K562 (cell line): ENCODE measurements at regions not wholly inside any gene's neighbourhood (a gene's known extent, or its start where the extent isn't known, plus 50 kb on each side); places are given as distances from the start of the nearest gene placed in this dataset.

Experiments used
- ATAC-seq: fragments of 200-7000 bp; cut with Tn5 transposase; 3 replicates; pipeline ENCODE4 v1.9.1; 2020; ENCODE audit warnings: moderate library complexity
- BruUV-seq: library from RNA; stranded (reverse); fragments of 400-500 nt; replicated peaks from 2 replicates; lab custom pipeline; 2021; lab: Mats Ljungman, UMichigan
- CTCF ChIA-PET: fragments of 300-600 bp; formaldehyde crosslinking; extraction: SDS; loops from one replicate; lab custom pipeline; 2021; ENCODE audit warnings: low intra/inter-chr PET ratio; lab: Yijun Ruan, JAX
- POLR2A ChIA-PET: fragments of 300-600, 350-650 bp; sonication (Branson Sonifier 250); formaldehyde crosslinking; extraction: SDS; loops from one replicate; lab custom pipeline; 2021; ENCODE audit warnings: antibody characterized with exemption, inconsistent platforms; lab: Yijun Ruan, JAX
- DNase-seq, 4 experiments: peaks; one replicate each; pipeline versions ENCODE4 v3.0.0 to v3.0.0-alpha.2; 2011 to 2018; ENCODE audit warnings: low spot score in 3 of 4, mixed read lengths in 3 of 4; ENCODE audit errors: extremely low read depth in 1 of 4
- FAIRE-seq: peaks from 2 replicates; lab custom pipeline; 2011; peaks lifted over from hg19 to GRCh38; lab: Jason Lieb, UNC
- H2AFZ ChIP-seq: 2 replicates; pipeline ENCODE4 v1.6.0; 2011; ENCODE audit warnings: low read depth, low read length, control low read depth, inconsistent platforms
- H3K27ac ChIP-seq: fragments of 200-600 bp; 3 replicates; pipeline ENCODE4 v1.8.0; 2011; ENCODE audit warnings: low read depth, mild to moderate bottlenecking, control low read depth, inconsistent platforms, low read length, moderate library complexity, mixed read lengths; ENCODE audit errors: extremely low read depth
- H3K27me3 ChIP-seq, 2 experiments: fragments of 300-600 bp in 1 of 2; 2 replicates in 1 of 2; 3 replicates in 1 of 2; pipeline versions ENCODE4 v1.6.0 to v1.8.0; 2011; ENCODE audit warnings: inconsistent platforms in 2 of 2, low read length in 2 of 2, mild to moderate bottlenecking in 1 of 2, mixed read lengths in 1 of 2, moderate library complexity in 1 of 2; ENCODE audit not compliant: control insufficient read depth in 2 of 2, insufficient read depth in 2 of 2
- H3K36me3 ChIP-seq: fragments of 300-600 bp; 3 replicates; pipeline ENCODE4 v1.8.0; 2011; ENCODE audit warnings: mild to moderate bottlenecking, low read length, inconsistent platforms; ENCODE audit not compliant: control insufficient read depth, insufficient read depth
- H3K4me1 ChIP-seq, 2 experiments: fragments of 200-600 bp in 1 of 2; replicated peaks in 1 of 2; 2 replicates in 1 of 2; 3 replicates in 1 of 2; pipeline versions ENCODE4 v1.5.1 to v1.8.0; 2011; ENCODE audit warnings: inconsistent platforms in 2 of 2, low read length in 2 of 2, mild to moderate bottlenecking in 1 of 2, mixed read lengths in 1 of 2, moderate library complexity in 1 of 2; ENCODE audit not compliant: control insufficient read depth in 2 of 2, insufficient read depth in 2 of 2
- H3K4me2 ChIP-seq: 2 replicates; pipeline ENCODE4 v1.6.1; 2011; ENCODE audit warnings: low read length, control low read depth, inconsistent platforms, mixed read lengths; ENCODE audit not compliant: insufficient read depth
- H3K4me3 ChIP-seq: fragments of 200-600 bp; sonication (generic), shearing (Covaris generic); 2 replicates; pipeline ENCODE4 v1.5.1; 2016; ENCODE audit warnings: control low read depth, inconsistent platforms
- H3K79me2 ChIP-seq: fragments of 200-600 bp; 3 replicates; pipeline ENCODE4 v1.8.0; 2011; ENCODE audit warnings: low read length, inconsistent platforms; ENCODE audit not compliant: control insufficient read depth, insufficient read depth
- H3K9ac ChIP-seq, 2 experiments: 2 replicates each; pipeline versions ENCODE4 v1.6.0 to v1.6.1; 2011; ENCODE audit warnings: low read depth in 2 of 2, low read length in 2 of 2, control low read depth in 1 of 2, inconsistent platforms in 1 of 2, mild to moderate bottlenecking in 1 of 2, mixed read lengths in 1 of 2; ENCODE audit not compliant: insufficient read depth in 1 of 2
- H3K9me1 ChIP-seq: one replicate; pipeline ENCODE4 v1.6.0; 2011; ENCODE audit warnings: inconsistent platforms, mild to moderate bottlenecking, low read length, moderate library complexity; ENCODE audit not compliant: control insufficient read depth, insufficient read depth
- H3K9me3 ChIP-seq: replicated peaks from 2 replicates; pipeline ENCODE4 v1.5.1; 2011; ENCODE audit warnings: low read depth, low read length, inconsistent platforms; ENCODE audit not compliant: control insufficient read depth, insufficient read depth
- H4K20me1 ChIP-seq: replicated peaks from 2 replicates; pipeline ENCODE4 v1.6.1; 2011; ENCODE audit warnings: low read length, inconsistent platforms, mixed read lengths; ENCODE audit not compliant: control insufficient read depth, insufficient read depth
- ASH1L ChIP-seq: fragments of 450-650 bp; IDR thresholded peaks from 2 replicates; pipeline ENCODE4 v1.6.1; 2018; ENCODE audit warnings: borderline replicate concordance, mild to moderate bottlenecking, low read depth; ENCODE audit not compliant: partially characterized antibody
- C11orf30 ChIP-seq: fragments of 450-650 bp; IDR thresholded peaks from 2 replicates; pipeline ENCODE4 v1.6.1; 2016; ENCODE audit warnings: low read depth, mild to moderate bottlenecking
- ELF1 ChIP-seq: fragments of 200-800 bp; sonication (Bioruptor generic); IDR thresholded peaks from 2 replicates; pipeline ENCODE4 v1.6.1; 2016; ENCODE audit warnings: missing genetic modification characterization, missing compliant biosample characterization
- MAFK ChIP-seq: IDR thresholded peaks from 2 replicates; pipeline ENCODE4 v1.6.1; 2011; ENCODE audit warnings: low read length, improper control_type of control experiment
- SMAD2 ChIP-seq: fragments of 150-350 bp; IDR thresholded peaks from 2 replicates; pipeline ENCODE4 v1.6.1; 2014; ENCODE audit warnings: low read depth, mild to moderate bottlenecking, low read length
- TOE1 ChIP-seq, 2 experiments: fragments of 450-650 bp in 1 of 2; sonication (generic) in 1 of 2; formaldehyde crosslinking in 1 of 2; IDR thresholded peaks; 2 replicates each; pipeline versions ENCODE4 v1.7.1 to v1.8.0; 2016 to 2022; ENCODE audit warnings: borderline replicate concordance in 2 of 2, mild to moderate bottlenecking in 2 of 2, antibody characterized with exemption in 1 of 2, inconsistent platforms in 1 of 2, low read depth in 1 of 2, missing genetic modification reagents in 1 of 2, moderate library complexity in 1 of 2
- XRCC3 ChIP-seq: fragments of 450-650 bp; IDR thresholded peaks from 2 replicates; pipeline ENCODE4 v1.6.1; 2017; ENCODE audit warnings: mild to moderate bottlenecking, moderate library complexity
- ZEB2 ChIP-seq: fragments of 450-650 bp; IDR thresholded peaks from 2 replicates; pipeline ENCODE4 v1.6.1; 2016
- ZNF785 ChIP-seq: fragments of 250-450 bp; sonication (Bioruptor Pico); IDR thresholded peaks from 2 replicates; pipeline ENCODE4 v1.4.0; 2020; ENCODE audit warnings: mild to moderate bottlenecking
- WGBS: fragments of 100-300 bp; shearing (Covaris generic); methylation state at CpG from one replicate; pipeline ENCODE4 v1.1.6; 2016; ENCODE audit warnings: low coverage, mixed read lengths; ENCODE audit not compliant: insufficient coverage; ENCODE audit errors: missing lambda C conversion rate; 5-methylcytosine and 5-hydroxymethylcytosine counted together
- in situ Hi-C: fragments of 300-500 bp; cut with MboI; formaldehyde crosslinking; loops from 4 replicates; pipeline ENCODE4 v1.15.0; 2018; ENCODE audit warnings: inconsistent platforms, mixed read lengths
- intact Hi-C: fragments of 100-400 bp; cut with micrococcal nuclease; formaldehyde crosslinking; loops from 2 replicates; pipeline ENCODE4 v1.14.2; 2022
- TF ChIP-seq, protein P1 (sequence below): IDR thresholded peaks from 2 replicates; pipeline ENCODE4 v1.6.1; 2014; ENCODE audit warnings: antibody characterized with exemption
- TF ChIP-seq, protein P2 (sequence below): fragments of 150-350 bp; conservative IDR thresholded peaks from 2 replicates; pipeline ENCODE4 v1.6.1; 2014; ENCODE audit warnings: low read length

DNA sequence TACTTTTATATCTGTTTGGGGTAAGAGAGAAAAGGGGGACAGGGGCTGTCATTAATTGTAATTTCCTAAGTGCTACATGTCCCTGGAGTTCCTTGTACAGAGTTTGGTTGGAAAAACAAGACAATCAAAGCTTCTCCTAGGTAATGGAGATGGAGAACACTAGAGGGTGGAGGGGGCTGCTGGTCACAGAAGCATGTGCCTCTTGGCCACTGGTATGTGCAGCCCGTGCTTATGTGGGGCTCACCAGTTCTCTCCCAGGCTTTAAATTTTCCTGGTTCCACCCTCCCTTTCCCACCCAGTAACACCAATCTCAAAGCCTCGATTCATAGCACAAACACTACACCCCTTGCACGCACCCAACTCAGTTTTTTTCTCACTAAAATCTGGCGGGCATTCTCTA lies 165.6 kb downstream of the SAMD5 start:
- H3K9me3 ChIP-seq: no peaks in the 10 kb centered on the region
- peaks cover 23% of the 10 kb centered on the region; the same call in 2 of the 3 replicates for H3K79me2 ChIP-seq
- intact Hi-C loops: no loop called here
- no peaks in the 10 kb centered on the region for H3K9me1 ChIP-seq
- FAIRE-seq (no peak), ATAC-seq (no peak), DNase-seq (no peak)
- POLR2A ChIA-PET: no interaction called here
- peaks cover 17% of the 10 kb centered on the region; the same call in 2 of the 3 replicates for H3K36me3 ChIP-seq
- no peak overlapping the region for H3K9ac ChIP-seq
- H3K4me2 ChIP-seq: no peak overlapping the region
- no peaks in the 10 kb centered on the region for H3K4me1 ChIP-seq
- H4K20me1 ChIP-seq: no peaks in the 10 kb centered on the region
- in situ Hi-C loops: no loop called here
- no peaks in the 10 kb centered on the region for H3K27me3 ChIP-seq
- H2AFZ ChIP-seq: no peak overlapping the region
- CTCF ChIA-PET: no interaction called here
- no peak overlapping the region for H3K27ac ChIP-seq
- no TSS peak for BruUV-seq
- no peak overlapping the region for H3K4me3 ChIP-seq
- 66% methylated on average over 4 of the region's 4 CpGs for WGBS
- no peak for TF ChIP-seq TOE1 (IDR thresholded peaks at IDR 0.05; ENCODE audit: borderline replicate concordance)
- TF ChIP-seq TOE1 (CRISPR knock-in tag; IDR thresholded peaks at IDR 0.05; ENCODE audit: borderline replicate concordance, low read depth): no peak
- no peak for TF ChIP-seq ASH1L
- TF ChIP-seq, protein P1, sequence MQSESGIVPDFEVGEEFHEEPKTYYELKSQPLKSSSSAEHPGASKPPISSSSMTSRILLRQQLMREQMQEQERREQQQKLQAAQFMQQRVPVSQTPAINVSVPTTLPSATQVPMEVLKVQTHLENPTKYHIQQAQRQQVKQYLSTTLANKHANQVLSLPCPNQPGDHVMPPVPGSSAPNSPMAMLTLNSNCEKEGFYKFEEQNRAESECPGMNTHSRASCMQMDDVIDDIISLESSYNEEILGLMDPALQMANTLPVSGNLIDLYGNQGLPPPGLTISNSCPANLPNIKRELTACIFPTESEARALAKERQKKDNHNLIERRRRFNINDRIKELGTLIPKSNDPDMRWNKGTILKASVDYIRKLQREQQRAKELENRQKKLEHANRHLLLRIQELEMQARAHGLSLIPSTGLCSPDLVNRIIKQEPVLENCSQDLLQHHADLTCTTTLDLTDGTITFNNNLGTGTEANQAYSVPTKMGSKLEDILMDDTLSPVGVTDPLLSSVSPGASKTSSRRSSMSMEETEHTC: no peak
- TF ChIP-seq, protein P2, sequence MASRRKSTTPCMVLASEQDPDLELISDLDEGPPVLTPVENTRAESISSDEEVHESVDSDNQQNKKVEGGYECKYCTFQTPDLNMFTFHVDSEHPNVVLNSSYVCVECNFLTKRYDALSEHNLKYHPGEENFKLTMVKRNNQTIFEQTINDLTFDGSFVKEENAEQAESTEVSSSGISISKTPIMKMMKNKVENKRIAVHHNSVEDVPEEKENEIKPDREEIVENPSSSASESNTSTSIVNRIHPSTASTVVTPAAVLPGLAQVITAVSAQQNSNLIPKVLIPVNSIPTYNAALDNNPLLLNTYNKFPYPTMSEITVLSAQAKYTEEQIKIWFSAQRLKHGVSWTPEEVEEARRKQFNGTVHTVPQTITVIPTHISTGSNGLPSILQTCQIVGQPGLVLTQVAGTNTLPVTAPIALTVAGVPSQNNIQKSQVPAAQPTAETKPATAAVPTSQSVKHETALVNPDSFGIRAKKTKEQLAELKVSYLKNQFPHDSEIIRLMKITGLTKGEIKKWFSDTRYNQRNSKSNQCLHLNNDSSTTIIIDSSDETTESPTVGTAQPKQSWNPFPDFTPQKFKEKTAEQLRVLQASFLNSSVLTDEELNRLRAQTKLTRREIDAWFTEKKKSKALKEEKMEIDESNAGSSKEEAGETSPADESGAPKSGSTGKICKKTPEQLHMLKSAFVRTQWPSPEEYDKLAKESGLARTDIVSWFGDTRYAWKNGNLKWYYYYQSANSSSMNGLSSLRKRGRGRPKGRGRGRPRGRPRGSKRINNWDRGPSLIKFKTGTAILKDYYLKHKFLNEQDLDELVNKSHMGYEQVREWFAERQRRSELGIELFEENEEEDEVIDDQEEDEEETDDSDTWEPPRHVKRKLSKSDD: no peak
- no peak for TF ChIP-seq ZNF785 (CRISPR knock-in tag)
- no peak for TF ChIP-seq XRCC3
- no peak for TF ChIP-seq MAFK
- no peak for TF ChIP-seq C11orf30
- TF ChIP-seq ZEB2: no peak
- TF ChIP-seq ELF1 (tag): no peak
- no peak for TF ChIP-seq SMAD2
